GM19463 (cell line): ENCODE measurements at regions not wholly inside any gene's neighbourhood (a gene's known extent, or its start where the extent isn't known, plus 50 kb on each side); places are given as distances from the start of the nearest gene placed in this dataset.
"Not testable (repeated sequence)": the region's sequence is repeated elsewhere in the genome, so short reads cannot be mapped to it uniquely, and the experiment has no call there.

Experiments used
- ATAC-seq: cut with Tn5 transposase; IDR thresholded peaks from one replicate; pipeline ENCODE4 v1.9.1; 2021; ENCODE audit warnings: mild to moderate bottlenecking, moderate library complexity; ENCODE audit not compliant: unreplicated experiment

DNA sequence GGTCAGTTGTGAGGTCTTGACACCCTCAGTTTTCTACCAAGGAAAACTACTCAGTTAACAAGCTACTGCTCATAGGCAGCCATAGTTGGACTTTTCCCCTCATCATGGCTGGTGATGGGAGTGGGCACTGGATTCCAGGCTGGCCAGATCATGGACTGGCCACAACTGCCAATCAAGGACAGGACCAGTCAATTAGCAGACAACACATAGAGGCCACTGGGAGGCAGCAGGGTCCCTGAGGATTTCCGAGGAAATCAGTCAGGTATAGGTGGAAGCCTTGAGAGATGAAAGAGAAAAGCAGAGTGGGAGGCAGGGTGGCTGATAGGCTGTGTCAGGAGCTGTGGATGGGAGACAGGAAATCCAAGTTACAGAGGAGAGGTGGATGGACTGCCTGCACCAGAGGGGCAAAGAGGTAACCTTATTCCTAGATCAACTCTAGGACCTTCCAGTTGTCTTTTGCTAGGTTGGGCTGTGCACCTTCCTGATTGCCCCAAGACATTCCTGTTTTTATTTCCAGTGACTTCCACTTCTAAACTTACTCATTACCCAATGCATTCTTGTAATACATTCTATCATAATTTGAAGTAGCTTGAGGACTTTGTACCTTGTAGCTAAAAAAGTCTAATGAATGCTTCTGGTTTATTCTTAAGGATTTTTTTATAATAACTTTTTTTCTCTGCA, 361.8 kb downstream of the KCNRG start:
- no peak for ATAC-seq

DNA sequence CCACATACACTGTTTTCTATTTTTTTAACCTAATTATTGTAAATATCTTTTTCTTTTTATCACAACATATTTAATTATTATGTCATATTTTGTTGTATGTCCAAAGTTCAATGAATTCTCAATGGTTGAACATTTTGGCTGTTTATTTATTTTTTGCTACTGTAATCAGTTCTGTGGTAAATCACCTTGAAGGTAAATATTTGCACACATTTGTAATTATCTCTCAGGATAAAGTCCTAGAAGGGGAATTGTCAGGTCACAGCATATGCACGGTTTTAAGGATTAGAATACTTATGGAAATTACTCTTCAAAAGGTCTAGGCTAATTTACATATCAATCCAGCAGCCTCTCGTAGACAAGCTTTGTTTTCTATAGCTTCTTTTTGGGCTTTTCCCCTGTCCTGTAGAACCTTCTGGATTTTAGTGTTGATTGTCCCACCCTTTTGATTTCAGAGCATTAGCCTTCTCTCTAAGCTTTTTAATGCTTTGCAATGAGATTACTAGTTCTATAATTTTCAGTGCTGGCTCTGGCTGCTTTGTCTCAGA, 362.6 kb downstream of the KCNRG start:
- ATAC-seq: no peak

GRCh38 chr13:50378509-50379044, 363.3 kb downstream of the KCNRG start:
- no peak for ATAC-seq

DNA sequence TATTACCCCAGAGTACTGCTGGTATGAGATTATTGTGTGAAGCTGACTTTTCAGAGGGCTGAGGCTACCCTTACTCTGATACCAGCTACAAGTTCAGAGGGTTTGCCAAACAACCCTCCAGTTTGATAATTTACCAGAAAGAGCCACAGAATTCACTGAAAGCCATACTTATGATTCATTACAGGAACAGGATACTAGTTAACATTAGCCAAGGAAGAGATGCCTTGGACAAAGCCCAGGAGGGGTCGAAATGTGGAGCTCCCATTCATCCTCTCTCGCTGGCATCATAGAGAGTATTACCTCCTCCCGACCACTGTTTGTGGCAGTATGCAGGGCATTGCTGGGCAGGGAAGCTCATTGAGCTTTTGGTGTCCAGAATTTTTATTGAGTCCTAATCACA, 364.3 kb downstream of the KCNRG start:
- no peak for ATAC-seq

GRCh38 chr13:50380905-50381304, 365.7 kb downstream of the KCNRG start:
- ATAC-seq: no peak

DNA sequence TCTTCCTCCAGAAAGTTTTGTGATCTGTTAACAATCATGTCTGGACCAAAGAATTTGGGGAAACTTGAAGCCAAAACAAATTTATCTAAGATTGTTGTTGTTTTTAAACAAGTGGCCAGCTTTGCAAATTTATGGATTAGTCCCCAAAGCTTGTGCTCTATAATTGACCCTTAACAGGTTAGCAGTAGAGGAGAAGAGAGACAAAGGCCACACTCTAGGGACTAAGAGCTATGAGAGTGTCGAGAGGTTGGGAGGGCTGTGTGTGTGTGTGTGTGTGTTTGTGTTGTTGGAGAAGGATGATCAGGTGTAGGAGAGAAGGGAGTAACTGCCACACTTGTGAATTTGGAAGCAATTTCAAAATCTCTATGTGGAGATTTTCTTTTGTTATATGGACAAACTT, 367.3 kb downstream of the KCNRG start:
- ATAC-seq: no peak

DNA sequence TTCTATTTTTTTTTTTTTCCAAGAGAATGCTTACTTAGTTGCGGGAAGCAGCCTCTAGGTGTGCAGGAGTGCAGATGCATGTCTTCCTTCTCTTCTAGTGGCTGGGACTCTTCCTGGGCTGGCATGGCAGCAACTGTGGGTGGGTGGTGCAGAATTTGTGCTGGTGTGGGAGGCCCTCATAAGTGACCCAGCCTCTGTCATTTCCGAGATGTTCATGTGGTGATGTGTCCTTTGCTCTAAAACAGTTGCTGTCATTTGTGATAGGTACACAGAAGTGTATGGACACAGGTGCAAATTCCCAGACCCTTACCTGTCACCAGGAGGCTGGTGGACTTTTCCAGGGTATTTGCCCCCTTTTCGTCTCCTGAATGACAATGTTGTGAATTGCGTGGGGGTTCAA, 367.7 kb downstream of the KCNRG start:
- no peak for ATAC-seq

- no peak for ATAC-seq
Observed at GRCh38 chr13:50384724-50385123, 369.5 kb downstream of the KCNRG start.

DNA sequence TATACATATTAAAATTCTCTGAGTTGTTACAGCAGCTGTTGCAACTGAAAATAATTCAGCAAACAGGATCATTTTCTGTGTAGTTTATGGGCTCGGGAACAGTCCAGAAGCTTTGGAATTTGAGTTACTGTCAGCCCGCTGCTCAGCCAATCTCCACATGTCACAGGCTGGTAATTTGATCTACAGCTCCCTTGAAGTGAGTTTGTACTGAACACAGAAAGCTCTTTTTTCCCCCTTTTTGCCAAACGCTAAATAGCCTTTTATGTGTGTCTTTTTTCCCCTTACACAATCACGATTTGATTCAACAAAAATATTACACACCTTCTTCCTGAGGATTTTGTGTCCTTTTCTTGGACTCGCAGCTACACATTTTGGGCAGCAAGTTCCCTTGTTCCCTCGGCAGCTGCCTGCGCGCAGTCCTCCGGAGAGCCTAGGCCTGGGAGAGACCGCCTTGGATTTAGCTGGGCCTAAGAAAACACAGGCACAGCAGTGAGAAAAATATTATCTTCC, 371.4 kb downstream of the KCNRG start:
- ATAC-seq: no peak

- ATAC-seq: no peak
Observed at GRCh38 chr13:50387051-50387581, 371.9 kb downstream of the KCNRG start.

DNA sequence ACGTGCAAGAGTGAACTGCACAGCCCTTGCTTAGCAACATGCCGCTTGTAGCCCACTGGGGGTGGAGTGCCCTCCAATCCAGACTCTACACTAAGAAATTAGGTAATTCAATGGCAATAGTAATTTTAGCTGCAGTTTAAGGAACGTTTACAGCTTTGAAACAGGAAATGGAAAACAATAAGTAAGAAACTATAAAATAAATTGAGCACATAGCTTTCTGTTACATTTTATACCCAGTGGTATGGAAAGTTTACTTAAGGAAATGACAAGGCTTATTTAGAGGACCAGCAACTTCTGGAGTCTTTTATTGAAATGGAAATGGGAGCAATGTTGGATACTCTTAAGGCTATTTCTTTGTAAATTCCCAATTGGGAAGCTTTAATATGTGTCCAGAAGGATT, 373.2 kb downstream of the KCNRG start:
- no peak for ATAC-seq

DNA sequence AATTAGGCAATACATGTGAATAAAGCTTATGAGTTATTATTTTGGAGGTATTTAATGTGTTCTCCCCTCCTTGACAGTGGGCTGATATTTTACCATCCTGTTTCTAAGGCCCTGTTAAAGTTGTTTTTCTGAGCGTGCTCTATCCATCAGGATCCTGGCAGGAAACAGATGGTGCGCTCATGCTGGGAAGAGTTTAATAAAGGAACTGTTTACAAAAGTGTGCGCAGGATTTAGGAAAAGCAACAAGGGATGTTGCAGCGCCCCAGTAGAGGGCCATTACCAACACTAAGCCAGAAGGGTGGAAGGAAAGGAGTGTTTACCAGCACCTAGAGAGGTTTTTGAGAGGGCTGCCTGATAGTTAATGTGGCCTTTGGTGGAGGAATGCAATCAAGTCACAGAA, 374.5 kb downstream of the KCNRG start:
- no peak for ATAC-seq

DNA sequence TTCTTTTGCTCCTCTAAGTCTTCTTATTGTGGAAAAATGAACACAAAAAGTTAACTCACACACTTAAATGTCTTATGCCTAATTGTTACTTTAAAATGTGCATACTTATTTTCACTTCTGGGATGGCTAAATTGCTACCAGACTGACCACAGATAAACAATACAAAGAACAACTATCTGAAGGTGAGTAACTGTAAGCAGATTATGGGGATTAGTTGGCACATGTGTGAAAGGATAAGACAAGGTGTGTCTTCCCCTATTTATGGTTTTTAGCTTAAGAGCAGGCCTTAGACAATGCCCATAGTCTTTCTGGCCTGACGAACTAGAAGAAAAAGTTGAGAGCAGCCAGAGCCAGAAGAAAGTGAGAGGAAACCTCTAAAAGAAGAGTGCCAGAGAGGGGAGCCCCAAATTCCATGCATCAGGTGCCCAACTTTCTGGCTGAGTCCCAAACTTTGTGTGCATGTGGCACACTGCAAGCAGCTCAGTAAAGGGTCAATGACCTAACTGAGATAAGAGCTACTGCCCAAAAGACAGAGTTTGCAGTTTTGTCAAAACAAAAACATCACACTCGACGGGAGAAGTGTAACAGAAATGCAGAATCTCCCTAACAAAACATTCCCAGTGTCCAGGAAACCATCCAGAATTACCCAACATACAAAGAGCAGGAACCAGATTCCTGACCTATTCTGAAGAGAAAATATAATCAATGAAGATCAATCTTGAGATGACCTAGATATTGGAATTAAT, 375.4 kb downstream of the KCNRG start:
- no peak for ATAC-seq

DNA sequence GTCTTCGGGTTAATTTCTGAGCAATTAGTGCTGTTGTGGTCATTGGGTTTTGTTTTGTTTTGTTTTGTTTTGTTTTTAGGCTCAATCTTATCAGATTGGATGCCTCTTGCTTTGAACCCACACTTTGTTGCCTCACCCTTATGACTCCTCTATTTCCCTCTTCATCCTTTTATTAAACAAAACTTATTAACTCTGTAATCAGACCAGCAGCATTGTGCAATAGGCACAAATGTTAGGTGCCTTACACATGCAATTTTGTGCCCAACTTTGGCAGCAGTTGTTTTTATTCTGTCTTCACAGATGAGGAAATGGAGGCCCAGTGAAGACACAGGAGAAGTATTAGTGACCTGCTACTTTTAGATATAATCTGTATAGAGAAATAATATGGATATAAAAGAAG, 377.7 kb downstream of the KCNRG start:
- no peak for ATAC-seq

GRCh38 chr13:50393628-50394027, 378.4 kb downstream of the KCNRG start:
- ATAC-seq: no peak

GRCh38 chr13:50396001-50396400, 380.8 kb downstream of the KCNRG start:
- no peak for ATAC-seq

GRCh38 chr13:50396618-50397017, 381.4 kb downstream of the KCNRG start:
- not testable (repeated sequence) for ATAC-seq

- no peak for ATAC-seq
Observed at GRCh38 chr13:50400035-50400726, 384.9 kb downstream of the KCNRG start.

- ATAC-seq: no peak
Observed at GRCh38 chr13:50401049-50401505, 385.8 kb downstream of the KCNRG start.

DNA sequence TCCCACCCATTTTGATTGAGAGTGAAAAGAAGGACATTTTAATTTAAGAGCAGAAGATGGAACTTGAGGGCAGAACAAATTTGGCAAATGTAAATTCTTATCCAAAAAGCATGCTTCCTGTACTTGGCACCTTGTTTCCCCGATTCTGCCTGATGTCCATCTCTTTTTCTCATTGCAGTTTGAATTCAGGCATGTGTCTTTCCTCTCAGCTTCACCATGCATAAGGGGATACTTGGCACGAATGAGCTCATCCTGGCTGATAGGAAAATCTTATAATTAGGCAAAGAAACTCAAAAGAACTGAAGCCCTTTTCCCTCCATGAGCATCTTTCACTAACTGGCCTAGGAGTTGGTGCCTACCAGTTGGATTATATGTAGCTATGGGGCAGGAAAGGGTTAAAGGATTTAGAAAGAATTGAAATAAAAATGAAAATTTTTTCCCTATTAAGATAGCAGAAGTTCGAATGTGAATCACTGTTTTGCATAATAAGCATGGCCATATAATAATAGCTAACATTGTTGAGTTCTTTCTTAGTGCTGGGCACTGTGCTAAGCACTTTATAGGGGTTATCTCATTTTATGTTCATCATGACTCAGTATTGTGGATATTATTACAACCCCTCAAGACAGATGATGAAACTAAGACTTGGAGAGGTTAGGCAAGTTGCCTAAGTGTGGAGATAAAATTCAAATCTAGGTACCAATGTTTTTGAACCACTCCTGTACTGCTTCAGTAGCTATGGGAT, 386.6 kb downstream of the KCNRG start:
- ATAC-seq: no peak
